ENCODE measurements at regions not wholly inside any gene's neighbourhood (a gene's known extent, or its start where the extent isn't known, plus 50 kb on each side); places are given as distances from the start of the nearest gene placed in this dataset.

DNA sequence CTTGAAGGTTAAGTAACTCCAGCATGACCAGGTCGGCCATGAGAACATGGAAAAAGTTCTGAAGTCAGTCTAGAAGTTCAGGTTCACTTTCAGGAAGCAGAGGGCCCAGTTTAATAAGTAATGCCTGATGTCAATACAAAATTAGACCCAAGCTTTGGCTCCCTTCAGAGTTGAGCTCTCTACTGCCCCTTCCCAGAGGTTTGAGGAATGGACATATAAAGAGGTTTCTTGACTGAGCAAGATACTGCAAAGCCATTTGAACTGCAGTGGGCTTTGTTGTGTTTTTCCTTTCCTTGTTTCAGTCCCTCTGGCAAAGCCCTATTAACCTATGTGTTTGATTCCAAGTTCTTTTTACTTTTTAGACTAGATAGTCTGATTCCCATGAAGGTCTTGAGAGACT lies 97.8 kb upstream of the PREP start:
- DNase-seq (ENCODE audit: insufficient read length) (no peak), FAIRE-seq (no peak)
- TF ChIP-seq POLR2A (IDR thresholded peaks at IDR 0.05; ENCODE audit: low read depth, low read length): no peak
- no peak for TF ChIP-seq POLR2AphosphoS5 (IDR thresholded peaks at IDR 0.05; ENCODE audit: low read depth, low read length)
- no peak for TF ChIP-seq TAF1 (IDR thresholded peaks at IDR 0.05; ENCODE audit: borderline replicate concordance, low read depth, low read length)

DNA sequence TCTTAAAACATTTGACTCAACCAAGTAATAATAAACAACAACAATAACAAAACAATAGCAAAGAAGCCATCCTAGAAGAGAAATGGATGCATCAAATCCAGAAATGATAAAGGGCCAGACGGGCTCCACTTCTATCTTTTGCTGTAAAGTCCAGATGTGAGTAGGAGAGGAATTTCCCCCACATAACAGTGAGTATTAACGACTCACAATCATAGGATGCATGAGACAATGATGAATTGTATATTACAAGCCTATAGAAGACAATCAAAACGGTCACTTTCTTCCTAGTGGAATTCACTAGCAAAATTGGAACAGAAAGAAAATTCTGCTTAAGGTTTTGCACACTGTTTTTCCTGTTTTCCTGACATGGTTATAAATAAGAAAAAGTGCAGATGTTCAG lies 97.0 kb upstream of the PREP start:
- no peak for TF ChIP-seq TAF1 (IDR thresholded peaks at IDR 0.05; ENCODE audit: borderline replicate concordance, low read depth, low read length)
- TF ChIP-seq POLR2A (IDR thresholded peaks at IDR 0.05; ENCODE audit: low read depth, low read length): no peak
- no peak for TF ChIP-seq POLR2AphosphoS5 (IDR thresholded peaks at IDR 0.05; ENCODE audit: low read depth, low read length)
- no peak for FAIRE-seq
- no peak for DNase-seq (ENCODE audit: insufficient read length)

DNA sequence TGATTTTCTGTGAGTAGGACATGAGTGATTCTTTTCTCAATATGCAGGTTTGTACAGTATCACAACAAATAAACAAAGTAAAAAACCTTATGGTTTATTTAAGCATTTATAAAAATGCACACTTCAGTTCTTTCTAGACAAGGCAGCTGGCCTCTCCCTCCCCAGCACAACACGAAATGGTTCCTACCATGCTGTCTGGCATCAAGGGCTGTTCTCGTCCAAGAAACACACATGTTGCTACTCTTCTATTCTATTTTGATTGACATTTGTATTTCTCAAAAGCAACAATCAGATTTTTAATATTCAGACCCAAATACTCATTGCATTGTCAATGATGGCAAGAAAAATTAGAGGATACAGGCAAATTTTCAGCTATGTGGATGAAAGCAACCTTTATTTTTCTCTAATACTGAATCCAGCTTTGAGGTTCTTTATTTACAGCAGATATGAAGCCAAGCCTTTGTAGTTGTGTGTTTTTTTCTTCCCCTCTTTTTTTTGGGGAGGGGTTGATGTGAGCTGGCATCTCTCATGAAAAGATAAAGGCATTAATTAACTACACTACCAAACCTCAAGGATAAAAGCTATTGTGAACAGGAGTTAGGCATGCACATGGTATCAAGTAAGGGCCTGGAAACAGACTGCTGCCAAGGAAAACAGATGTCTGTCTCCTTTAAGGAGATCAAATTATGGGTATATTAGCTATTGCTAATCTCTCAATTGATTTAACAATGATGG lies 96.4 kb upstream of the PREP start:
- no peak for FAIRE-seq
- TF ChIP-seq POLR2AphosphoS5 (IDR thresholded peaks at IDR 0.05; ENCODE audit: low read depth, low read length): no peak
- no peak for TF ChIP-seq TAF1 (IDR thresholded peaks at IDR 0.05; ENCODE audit: borderline replicate concordance, low read depth, low read length)
- TF ChIP-seq POLR2A (IDR thresholded peaks at IDR 0.05; ENCODE audit: low read depth, low read length): no peak
- no peak for DNase-seq (ENCODE audit: insufficient read length)

DNA sequence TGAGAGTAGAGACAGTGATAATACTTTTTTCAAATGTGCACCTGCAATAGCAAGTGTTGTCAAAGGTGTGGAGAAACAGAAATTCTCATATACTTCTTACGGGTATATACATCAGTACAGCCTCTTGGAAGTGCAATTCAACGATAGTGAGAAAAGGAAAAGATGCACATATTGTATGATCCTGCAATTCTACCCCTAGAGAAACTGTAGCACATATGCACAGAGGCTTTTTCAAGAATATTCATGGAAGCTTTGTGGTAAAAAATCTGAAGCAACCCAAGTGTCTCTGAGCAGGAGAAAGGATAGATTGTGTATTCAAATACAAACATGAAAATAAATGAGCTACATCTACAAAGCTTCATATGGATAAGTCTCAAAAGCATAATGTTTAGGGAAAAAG lies 94.7 kb upstream of the PREP start:
- FAIRE-seq (no peak), DNase-seq (ENCODE audit: insufficient read length) (no peak)
- TF ChIP-seq TAF1 (IDR thresholded peaks at IDR 0.05; ENCODE audit: borderline replicate concordance, low read depth, low read length): no peak
- no peak for TF ChIP-seq POLR2AphosphoS5 (IDR thresholded peaks at IDR 0.05; ENCODE audit: low read depth, low read length)
- TF ChIP-seq POLR2A (IDR thresholded peaks at IDR 0.05; ENCODE audit: low read depth, low read length): no peak

DNA sequence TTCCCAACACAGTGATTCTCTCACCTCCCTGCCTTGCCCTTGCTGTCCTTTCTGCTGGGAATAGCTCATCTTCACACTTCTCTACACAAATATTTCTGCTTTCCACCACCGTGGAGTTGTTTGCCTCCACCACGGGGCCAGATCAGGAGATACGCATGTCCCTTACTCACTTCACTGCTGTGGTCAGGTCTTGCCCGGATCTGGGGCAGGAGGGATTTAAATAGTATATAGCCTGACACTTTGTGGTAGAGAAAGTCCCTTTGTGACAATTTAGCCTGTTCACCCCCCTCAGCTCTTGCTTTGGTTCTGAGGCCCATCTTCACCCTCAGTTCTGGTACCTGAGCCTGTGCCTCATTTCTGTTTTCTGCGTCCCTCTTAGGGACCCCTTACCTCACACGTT lies 92.6 kb upstream of the PREP start:
- TF ChIP-seq TAF1 (IDR thresholded peaks at IDR 0.05; ENCODE audit: borderline replicate concordance, low read depth, low read length) (no peak), POLR2A (IDR thresholded peaks at IDR 0.05; ENCODE audit: low read depth, low read length) (no peak), POLR2AphosphoS5 (IDR thresholded peaks at IDR 0.05; ENCODE audit: low read depth, low read length) (no peak)
- DNase-seq (ENCODE audit: insufficient read length) (no peak), FAIRE-seq (peak; percentile 95)

DNA sequence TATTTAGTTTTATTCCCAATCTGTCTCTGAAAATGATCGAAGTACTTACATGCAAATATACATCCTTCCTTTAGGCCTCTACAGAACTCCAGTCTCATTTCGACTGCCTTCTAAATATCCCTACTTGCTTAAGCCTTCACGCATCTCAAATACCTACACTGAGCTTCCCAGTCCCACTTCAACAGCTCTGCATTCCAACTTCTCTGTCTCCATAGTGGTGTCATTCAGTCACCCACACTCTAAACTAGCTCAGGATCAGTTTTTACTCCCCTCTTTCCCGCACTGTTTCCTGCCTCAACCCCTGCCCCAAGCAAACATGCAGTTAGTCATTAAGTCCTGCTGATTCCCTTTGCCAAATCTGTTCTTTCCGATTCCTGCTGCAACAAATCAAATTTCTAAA lies 91.8 kb upstream of the PREP start:
- no peak for TF ChIP-seq POLR2A (IDR thresholded peaks at IDR 0.05; ENCODE audit: low read depth, low read length)
- TF ChIP-seq POLR2AphosphoS5 (IDR thresholded peaks at IDR 0.05; ENCODE audit: low read depth, low read length): no peak
- no peak for TF ChIP-seq TAF1 (IDR thresholded peaks at IDR 0.05; ENCODE audit: borderline replicate concordance, low read depth, low read length)
- DNase-seq (ENCODE audit: insufficient read length) (no peak), FAIRE-seq (peak; percentile 5)

DNA sequence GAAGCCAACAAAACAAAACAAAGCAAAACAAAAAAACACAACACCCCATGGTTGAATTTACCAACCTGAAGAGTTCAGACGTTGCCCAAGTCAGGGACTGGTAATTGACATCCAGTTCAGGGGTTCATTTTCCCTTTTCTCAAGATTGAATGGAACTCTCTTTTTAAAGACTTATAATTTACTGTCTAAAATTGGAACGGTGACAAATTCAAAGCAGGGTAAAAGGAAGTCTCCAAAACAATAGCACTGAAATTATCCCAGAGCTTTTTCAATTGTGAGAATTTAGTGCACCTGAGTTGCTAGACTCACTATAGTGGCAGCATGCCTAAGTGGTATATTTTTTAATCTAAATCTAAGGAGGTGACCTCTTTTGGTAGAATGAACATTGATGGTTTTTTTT lies 90.9 kb upstream of the PREP start:
- no peak for TF ChIP-seq POLR2A (IDR thresholded peaks at IDR 0.05; ENCODE audit: low read depth, low read length)
- TF ChIP-seq POLR2AphosphoS5 (IDR thresholded peaks at IDR 0.05; ENCODE audit: low read depth, low read length): no peak
- no peak for TF ChIP-seq TAF1 (IDR thresholded peaks at IDR 0.05; ENCODE audit: borderline replicate concordance, low read depth, low read length)
- no peak for FAIRE-seq
- DNase-seq (ENCODE audit: insufficient read length): no peak

DNA sequence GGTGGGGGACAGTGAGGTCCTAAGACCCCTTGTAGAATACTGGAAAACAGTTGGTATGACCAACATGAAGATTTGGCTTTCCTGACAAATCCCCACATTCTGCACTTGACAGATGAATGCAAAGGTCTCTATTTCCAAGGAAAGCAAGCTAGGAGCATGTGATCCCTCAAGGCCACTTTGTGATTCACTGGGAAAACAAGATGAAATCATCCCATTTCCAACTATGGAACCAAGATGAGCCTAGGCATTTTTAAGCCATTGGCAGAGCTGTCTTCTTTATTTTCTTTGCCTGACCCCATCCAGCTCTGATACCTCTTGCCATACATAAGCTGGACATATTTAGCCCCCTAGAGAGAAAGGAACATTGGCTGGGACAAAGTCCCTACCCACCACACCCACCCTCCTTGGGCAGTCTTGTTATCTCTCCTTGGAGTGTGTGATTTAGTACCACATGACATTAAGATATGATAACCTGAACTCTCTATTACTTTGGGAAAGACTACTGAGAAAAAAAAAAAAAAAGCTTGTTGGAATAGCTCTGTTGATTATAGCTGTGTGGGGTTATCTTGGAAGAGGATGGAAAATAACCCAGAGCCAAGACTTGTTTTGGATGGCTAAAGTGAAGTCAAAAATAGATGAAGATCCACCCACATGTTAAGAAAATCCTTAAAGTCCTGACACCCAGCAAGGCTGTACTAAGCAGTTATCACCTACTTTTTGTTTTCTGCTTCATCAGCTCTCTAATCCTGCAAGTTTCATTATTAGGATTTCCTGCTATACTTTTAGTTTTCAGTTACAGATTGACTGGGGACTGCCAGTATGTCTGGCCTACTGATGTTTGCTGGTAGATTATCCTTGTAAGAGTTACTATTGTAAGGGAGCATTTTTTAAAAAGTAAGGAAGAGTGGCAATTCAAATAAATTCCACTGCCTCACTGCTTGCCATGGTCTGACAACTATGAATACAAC lies 90.1 kb upstream of the PREP start:
- FAIRE-seq (peak; percentile 91), DNase-seq (ENCODE audit: insufficient read length) (no peak)
- TF ChIP-seq TAF1 (IDR thresholded peaks at IDR 0.05; ENCODE audit: borderline replicate concordance, low read depth, low read length) (no peak), POLR2A (IDR thresholded peaks at IDR 0.05; ENCODE audit: low read depth, low read length) (no peak), POLR2AphosphoS5 (IDR thresholded peaks at IDR 0.05; ENCODE audit: low read depth, low read length) (no peak)

DNA sequence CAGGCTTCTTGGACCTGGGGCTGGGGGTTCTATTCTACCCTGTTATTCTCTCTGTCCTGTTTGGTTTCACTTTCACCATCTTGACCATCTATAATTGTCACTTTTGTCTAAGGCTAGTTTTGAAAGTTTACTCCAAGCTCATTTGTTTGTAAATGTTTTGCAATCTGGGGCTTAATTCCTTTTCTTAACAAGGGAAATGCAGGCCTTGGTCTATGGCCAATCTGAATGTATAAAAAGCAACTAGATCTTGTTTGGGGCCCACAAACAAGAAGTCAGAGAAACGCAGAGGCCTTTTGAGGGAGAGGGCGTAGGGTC lies 86.3 kb upstream of the PREP start:
- TF ChIP-seq POLR2A (IDR thresholded peaks at IDR 0.05; ENCODE audit: low read depth, low read length) (no peak), TAF1 (IDR thresholded peaks at IDR 0.05; ENCODE audit: borderline replicate concordance, low read depth, low read length) (no peak)
- DNase-seq (ENCODE audit: insufficient read length) (no peak), FAIRE-seq (no peak)

DNA sequence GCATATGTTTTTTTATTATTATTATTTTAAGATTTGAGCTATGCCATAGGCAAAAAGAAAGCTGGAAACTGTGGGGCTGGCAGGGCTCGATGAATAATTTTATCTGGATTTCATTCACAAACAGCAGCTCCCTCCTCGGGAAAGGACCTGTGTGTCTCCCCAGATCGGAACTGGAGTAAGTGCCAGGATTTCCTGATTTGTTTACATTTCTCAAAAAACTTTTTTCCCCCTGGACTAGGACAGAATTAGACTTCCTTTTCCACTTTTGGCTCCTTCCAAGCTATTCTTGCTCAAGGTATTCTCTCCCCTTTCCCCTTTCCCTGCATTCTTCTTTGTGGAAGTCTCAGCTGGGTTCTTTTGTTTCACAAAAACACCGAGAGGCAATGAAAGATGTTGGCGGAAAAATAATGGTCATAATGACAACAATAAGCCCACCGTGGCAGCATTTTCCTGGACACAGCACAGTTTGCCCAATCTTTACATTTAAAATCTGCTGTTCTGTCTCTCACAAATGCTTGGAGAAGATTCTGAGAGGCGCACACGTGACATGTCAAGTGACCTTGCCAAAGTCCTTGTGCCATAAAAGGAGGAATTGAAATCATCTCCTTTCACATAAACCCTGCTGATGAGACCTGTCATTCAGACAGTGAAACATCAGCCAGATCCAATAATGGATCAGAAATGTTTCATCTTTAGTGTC lies 85.8 kb upstream of the PREP start:
- TF ChIP-seq TAF1 (IDR thresholded peaks at IDR 0.05; ENCODE audit: borderline replicate concordance, low read depth, low read length) (no peak), POLR2A (IDR thresholded peaks at IDR 0.05; ENCODE audit: low read depth, low read length) (no peak), POLR2AphosphoS5 (IDR thresholded peaks at IDR 0.05; ENCODE audit: low read depth, low read length) (no peak)
- FAIRE-seq: peak; percentile 78
- no peak for DNase-seq (ENCODE audit: insufficient read length)

DNA sequence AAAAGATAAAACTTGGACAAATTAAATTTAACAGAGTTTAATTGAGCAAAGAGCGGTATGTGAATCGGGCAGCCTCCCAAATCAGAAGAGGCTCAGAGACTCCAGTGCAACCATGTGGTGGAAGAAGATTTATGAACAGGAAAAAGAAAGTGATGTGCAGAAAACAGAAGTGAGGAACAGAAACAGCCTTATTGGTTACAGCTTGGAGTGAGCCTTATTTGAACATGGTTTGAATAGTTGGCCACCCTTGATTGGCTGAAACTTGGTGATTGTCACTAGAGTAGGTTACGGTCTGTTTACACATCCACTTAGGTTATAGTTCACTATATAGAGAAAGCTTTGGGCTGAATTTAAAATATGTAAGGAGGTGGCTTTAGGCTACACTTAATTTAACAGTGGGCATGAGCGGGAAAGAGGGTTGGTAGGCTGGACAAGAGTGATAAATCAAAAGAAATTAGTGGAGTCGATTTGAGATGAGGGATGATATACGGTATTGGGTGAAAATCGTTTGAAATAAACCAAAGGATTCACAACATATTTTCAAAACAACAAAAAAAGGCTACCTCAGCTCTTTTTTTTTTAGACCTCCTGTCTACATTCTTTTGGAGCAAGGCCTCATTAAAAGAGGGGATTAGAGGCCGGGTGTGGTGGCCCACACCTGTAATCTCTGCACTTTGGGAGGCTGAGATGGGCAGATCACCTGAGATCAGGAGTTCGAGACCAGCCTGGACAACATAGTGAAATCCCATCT lies 84.3 kb upstream of the PREP start:
- TF ChIP-seq TAF1 (IDR thresholded peaks at IDR 0.05; ENCODE audit: borderline replicate concordance, low read depth, low read length) (no peak), POLR2A (IDR thresholded peaks at IDR 0.05; ENCODE audit: low read depth, low read length) (no peak), POLR2AphosphoS5 (IDR thresholded peaks at IDR 0.05; ENCODE audit: low read depth, low read length) (no peak)
- peak; percentile 51 for FAIRE-seq
- DNase-seq (ENCODE audit: insufficient read length): no peak

Measured in GM12892 (cell line).